Activated CD4-positive, alpha-beta T cell treated with anti-CD3 and anti-CD28 coated beads for 24 hours (primary cell): ENCODE measurements at regions not wholly inside any gene's neighbourhood (a gene's known extent, or its start where the extent isn't known, plus 50 kb on each side); places are given as distances from the start of the nearest gene placed in this dataset.
"Not testable (repeated sequence)": the region's sequence is repeated elsewhere in the genome, so short reads cannot be mapped to it uniquely, and the experiment has no call there.

Source experiments
- DNase-seq, 2 donors: peaks; one replicate each; pipeline ENCODE4 v3.0.0-alpha.2; 2020; ENCODE audit warnings: low read depth in 2 of 2

DNA sequence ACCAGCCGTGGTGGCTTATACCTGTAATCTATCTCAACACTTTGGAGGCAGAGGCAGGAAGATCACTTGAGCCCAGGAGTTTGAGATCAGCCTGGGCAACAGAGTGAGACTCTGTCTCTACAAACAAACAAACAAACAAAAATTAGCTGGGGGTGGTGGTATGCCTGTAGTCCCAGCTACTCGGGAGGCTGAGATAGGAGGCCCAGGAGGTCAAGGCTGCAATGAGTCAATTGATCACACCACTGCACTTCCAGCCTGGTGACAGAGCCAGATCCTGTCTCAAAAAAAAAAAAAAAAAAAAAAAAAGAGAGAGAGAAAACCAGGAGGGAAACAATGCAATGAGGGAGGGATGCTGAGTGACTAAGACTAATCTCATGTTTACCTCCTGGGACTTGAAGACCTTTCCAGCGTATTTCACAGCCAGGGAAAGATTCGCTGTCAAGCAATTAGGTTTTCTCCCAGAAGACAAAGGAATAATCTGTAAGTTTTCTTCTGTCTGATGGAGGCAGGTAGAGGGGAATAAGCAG lies 51.1 kb upstream of the MIER3 start:
- DNase-seq = no peak

DNA sequence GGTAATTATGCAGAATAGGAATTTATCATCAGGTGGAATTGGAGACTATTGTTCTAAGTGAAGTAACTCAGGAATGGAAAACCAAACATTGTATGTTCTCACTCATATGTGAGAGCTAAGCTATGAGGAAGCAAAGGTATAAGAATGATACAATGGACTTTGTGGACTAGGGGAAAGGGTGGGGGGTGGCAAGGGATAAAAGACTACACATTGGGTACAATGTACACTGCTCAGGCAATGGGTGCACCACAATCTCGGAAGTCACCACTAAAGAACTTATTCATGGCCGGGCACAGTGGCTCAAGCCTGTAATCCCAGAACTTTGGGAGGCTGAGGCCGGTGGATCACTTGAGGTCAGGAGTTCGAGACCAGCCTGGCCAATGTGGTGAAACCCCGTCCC lies 51.6 kb upstream of the MIER3 start:
- not testable (repeated sequence) for DNase-seq

DNA sequence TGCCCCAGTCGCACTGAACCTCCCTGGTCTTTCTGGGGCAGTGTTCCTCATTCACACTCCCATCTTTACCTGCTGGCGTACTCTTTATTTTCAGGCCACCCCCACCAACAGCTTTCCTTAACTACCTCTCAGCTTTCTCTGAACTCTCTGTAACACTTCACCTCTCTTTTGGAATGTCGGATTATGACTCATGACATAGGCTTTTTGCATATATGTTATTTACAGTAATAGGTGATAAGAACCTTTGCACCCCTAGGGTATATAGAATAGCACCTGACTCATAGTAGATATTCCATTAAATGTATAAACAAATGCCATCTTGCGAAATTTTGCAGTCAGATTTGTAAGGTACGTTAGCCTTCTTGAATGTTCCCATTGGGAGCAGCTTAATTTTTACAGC lies 52.9 kb upstream of the MIER3 start:
- DNase-seq = no peak

DNA sequence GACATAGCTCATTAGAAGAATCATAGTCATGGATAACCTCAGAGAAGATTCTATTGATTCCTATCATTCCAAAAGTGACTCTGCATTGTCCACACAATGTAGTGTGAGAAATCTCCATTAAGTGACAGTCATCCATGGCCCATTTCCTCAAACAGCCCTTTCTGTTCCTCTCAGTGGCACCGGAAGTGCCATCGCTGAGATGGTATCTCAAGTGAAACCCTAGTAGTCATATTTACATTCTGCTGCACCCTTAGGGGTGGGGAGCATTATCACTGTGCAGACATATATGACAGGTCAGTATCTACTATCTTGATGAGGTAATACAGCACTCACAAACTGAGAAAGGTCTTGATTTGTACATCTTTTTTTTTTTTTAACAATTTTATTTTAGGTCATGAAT lies 55.4 kb upstream of the MIER3 start:
- DNase-seq = no peak

DNA sequence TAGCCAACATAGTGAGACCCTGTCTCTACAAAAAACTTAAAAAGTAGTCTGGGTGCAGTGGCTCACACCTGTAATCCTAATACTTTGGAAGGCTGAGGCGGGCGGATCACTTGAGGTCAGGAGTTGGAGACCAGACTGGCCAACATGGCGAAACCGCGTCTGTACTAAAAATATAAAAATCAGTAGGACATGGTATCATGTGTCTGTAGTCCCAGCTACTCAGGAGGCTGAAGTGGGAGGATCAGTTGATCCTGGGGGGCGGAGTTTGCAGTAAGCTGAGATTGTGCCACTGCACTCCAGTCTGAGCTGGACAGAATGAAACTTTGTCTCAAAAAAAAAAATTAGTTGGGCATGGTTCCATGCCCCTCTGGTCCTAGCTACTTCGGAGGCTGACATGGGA lies 57.9 kb upstream of the MIER3 start:
- no peak for DNase-seq

DNA sequence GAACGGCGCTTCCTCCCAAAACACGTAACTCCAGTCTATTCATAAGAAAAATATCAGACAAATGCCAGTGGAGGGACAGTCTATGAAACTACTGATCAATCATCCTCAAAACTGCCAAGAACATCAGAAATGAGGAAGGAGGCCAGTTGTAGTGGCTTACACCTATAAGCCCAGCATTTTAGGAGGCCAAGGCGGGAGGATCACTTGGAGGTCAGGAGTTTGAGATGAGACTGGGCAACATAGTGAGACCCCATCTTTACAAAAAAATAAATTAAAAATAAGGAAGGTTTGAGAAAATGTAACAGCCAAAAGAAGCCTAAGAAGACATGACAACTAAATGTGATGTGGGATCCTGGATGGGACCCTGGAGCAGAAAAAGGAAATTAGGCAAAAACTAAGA lies 58.9 kb upstream of the MIER3 start:
- DNase-seq = no peak

DNA sequence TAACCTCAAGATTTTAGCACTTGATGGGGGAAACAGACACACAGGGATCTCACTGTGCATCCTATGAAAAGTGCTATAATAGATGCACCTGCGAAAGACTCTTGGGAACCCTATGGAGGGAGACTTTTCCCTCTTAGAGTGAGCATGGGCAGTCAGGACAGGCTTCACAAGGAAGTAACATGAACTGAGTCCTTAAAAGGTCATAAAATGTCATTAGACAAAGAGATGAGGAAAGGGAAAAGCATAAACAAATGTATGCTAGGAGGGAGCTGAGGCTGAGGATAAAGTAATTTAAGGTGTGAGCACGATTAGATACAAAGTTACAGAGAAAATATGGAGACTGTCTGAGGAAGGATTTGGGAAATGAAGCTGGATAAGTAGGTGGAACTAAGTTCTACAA lies 60.6 kb upstream of the MIER3 start:
- no peak for DNase-seq

DNA sequence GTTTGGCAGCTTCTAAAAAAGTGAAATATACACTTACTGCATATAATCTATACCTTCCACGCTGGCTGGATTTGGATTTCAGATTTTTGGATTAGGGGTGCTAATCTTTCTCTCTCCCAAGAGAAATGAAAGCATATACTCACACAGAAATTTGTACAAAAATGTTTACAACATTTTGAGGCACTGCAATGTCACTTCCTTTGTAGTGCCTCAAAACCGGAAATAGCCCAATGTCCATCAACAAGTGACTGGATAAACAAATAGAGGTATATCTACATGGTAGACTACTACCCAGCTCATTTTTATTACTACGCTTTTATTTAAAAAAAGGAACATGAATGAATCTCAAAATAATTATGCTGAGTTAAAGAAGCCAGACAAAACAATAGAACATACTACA lies 74.0 kb upstream of the MIER3 start:
- no peak for DNase-seq

DNA sequence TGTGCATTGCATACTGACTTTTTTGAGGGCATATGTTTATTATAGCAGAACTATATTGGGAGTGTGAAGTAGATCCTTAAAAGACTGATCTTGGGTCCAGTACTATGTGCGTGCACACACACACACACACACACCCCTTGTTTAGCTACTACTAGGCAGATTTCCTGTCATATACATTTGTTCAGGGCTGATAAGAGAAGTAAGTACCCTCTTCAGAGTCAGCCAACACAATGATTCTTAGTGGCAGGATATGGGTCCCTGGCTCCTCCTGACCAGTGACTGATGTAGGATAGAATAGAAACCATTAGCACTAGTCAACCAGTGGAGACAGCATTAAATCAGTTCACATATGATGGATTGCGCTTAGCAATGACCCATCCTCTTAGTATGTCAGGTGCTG lies 76.2 kb upstream of the MIER3 start:
- DNase-seq = no peak

DNA sequence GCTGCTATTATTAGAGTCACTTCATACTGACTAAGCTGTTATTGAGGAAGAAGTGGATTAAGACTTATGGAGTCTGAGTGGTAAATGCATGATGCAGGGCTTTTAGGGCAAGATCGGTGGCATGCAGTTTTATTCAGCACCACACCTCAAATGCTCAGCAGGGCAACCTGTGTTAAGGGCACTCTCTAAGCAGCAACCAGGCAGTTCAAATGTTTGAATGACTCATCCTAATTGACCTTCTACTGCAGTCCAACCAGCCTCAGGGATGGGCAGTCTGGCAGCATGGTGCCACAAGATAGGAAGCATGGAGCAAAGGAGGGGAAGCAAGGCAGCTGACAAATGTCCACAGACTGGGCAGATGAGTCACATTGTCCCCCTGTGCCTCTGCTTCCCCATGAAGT lies 80.2 kb upstream of the MIER3 start:
- no peak for DNase-seq

DNA sequence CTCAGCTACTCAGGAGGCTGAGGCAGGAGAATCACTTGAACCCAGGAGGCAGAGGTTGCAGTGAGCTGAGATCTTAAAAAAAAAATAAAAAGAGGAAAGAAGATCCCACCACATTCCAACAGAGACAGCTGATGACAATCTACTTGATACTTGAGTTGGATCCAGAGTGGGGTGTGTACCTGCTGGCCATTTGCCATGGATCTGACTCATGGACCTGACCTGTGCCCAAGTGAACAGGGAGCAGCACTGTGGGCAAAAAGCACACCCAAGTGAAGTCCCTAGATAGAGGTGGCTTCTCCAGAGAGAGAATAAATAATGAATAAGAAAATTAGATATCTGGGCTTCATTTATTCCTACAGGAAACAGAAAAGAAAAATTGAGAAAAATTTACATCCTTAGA lies 81.2 kb upstream of the MIER3 start:
- DNase-seq = no peak

DNA sequence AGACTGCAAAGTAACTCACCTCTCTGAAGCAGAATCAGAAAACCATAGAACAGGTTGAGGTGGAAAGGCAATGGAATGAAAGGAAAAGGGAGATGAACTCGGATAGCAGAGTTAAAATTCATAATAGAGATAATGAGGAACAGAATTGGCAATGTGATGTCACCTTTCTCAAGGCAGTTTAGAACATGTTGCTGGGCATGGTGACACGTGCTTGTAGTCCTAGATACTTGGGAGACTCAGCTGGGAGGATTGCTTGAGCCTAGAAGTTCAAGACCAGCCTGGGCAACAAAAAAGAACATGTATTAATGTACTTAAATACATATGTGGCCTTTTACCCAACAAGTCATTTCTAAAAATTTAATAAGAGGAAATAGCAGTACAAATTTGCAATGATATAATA lies 81.6 kb upstream of the MIER3 start:
- no peak for DNase-seq

DNA sequence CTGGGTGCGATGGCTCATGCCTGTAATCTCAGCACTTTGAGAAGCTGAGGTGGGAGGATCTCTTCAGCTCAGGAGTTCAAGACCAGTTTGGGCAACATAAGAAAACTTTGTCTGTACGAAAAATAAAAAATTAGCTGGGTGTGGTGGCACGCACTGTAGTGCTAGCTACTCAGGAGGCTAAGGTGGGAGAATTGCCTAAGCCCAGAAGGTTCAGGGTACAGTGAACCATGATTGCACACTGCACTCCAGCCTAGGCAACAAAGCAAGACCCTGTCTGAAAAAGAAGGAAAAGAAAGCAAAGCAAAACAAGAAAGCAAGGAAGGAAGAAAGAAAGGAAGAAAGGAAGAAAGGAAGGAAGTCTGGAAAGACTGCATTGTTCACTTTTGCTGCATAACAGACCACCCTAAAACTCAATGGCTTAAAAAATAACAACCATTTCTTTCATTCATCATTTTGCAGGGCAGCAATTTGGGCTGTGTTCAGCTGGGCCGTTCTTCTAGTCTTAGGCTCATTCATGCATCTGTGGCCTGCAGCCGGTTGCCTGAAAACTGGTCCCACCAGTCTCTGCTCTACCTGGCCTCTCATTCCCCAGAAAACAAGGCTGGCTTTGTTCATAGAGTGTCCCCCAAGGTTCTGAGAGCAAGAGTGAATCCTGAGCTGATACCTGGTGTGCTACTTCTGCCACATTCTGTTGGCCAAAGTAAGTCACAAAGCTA lies 82.4 kb upstream of the MIER3 start:
- no peak for DNase-seq

DNA sequence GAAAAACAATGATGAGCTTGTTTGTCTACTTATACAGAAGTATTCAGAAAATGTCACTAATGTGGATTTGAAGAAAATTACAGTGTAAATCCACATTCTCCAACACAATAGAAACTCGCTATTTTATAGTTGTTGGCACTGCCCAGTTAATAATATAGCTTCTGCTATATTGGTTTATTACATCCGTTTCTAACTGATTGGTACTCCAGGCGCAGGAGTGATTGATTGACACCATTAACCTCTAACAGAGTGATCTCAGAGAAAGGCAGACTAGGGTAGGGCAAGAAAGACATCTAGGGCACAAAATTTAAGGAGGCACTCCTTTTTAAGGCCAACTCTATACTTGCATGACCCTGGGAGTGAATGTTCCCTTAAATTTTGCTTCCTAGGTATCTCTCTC lies 84.0 kb upstream of the MIER3 start:
- no peak for DNase-seq

DNA sequence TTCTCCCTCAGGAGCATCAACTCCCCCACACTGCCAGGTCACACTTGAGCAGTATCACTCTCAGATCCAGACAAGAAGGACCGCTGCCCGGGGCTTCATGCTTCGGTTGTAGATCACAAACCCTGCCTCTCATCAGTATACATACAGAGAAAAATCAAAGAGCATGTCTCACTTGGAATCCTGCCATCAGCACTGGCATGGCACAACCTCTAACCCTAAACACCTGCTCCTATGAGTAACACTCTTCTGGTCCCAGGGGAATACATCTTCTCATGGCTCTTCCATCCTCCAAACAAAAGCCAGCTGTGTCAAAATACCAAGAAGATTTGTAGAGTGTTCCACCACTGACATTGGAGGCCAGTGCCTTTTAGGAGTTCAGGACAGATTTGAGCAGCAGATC lies 84.8 kb upstream of the MIER3 start:
- DNase-seq = no peak

DNA sequence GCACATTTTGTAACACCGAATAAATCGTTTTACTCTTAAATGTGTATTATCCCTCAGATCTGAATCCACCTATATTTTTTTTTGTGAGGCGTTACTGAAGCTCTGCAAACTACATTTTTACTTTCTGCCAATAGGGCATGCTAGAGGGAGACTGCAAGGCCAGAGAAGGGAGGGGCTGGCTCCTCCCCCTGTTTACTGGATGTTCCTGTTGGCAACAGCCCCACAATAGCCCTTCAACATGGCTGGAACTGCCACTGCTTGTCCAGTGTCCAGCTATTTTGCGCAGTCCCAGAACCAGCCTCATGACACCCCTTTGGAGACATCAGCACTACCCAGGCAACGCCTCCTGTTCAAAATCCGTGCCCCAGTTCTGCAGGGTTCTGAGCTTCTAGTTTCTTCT lies 85.4 kb upstream of the MIER3 start:
- DNase-seq = no peak

DNA sequence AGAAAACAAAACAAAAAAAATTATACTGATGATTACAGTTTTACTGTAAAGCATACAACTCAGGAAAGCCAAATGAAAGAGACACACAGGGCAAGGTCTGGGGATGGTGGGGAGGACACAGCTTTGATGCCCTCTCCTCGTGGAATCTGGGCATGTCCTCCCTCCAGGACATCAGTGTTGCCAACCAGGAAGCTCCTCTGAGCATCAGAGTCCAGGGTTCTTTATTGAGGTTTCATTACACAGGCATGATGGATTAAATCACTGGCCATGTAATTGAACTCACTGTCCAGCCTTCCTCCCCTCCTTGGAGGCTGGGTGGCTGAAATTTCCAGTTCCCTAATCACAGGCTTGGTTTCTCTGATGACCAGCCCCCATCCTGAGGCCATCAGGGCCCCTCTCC lies 89.6 kb upstream of the MIER3 start:
- no peak for DNase-seq

DNA sequence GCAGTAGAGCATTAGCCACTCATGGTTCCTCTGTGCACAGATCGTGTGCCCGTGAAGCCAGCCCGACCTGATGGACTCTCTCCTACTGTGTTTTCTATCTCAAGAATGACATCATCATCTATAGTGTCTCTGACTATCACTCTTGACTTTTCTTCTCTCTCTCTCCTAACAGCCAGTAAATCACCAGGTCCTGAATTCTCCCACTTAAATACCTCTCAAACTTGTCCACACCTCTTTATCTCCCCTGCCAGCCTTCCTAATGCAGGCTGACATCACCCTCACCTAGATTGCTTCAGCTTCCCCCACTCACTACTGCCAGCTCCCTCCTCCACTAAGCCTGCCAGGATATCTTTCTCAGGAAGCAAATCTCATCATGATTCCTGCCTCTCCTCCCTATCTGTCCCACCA lies 90.6 kb upstream of the MIER3 start:
- DNase-seq = no peak

DNA sequence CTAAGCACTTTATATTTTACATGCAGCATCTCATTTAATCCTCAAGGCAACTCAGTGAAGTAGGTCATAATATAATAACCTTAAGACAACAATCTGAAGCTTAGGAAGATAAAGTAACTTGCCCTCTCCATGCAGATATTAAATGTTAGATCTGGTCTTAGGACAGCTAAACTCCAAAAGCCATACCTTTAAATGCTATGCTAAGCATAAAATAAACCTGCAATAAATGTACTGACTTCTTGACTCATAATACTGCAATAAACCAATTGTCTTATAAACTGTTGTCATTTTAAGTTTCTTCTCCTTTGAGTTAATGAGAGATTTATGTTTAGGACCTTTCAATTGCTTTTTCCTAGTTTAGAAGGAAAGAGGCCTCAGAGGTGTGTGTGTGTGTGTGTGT lies 102.2 kb upstream of the MIER3 start:
- DNase-seq = no peak

DNA sequence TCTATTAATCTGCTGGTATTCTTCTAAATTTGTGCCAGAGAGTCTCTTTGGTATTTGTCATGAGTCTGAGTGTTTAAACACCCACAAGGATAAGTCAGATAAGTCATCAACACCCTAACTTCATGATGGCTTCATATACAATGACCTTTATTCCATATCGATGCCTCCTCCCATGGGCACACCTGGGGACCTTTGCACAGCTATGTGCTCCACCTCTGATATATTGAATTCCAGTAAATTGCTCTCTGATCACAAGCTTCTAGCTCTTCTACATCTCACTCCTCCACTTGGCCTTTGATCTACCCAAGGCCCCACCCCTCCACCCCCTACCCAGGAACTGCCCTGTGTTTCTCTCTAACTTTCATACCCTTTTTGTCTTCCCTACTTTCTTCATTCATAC lies 102.7 kb upstream of the MIER3 start:
- DNase-seq = no peak

DNA sequence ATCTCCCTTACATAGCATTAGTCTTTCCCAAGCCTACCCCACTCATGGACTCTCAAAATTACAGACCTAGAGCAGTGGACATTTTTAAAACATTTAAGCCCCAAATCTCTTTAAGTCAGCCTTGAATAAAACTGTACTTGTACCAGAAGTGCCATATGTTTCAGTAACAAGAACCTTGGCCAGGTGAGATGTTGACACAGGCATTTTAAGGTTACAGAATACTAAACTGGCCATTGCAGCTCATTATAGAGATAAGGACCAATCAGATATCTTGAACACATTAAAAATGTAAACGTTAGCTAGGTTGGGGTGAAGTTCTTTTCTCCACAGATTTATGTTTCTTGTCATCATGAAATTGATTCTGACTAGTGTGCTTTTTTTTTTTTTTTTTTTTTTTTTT lies 103.8 kb upstream of the MIER3 start:
- no peak for DNase-seq

DNA sequence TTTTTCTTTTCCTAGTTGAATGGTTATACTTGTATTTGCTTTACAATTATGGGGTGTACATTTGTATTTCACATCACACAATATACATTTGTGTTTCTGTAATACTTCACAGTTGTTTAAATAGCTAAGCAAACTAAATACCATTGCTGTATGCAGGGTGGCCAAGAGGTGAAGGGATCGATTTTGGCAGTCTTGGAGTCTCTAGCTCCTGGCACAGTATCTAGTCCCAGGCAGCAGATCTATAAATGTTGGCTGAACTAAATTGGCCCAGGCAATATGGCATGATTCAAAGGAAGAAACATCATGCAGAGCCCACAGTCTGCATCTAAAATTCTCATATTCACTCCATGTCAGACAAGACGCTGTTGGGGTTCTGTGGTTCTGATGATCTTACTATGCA lies 110.1 kb upstream of the GPBP1 start:
- DNase-seq = no peak

DNA sequence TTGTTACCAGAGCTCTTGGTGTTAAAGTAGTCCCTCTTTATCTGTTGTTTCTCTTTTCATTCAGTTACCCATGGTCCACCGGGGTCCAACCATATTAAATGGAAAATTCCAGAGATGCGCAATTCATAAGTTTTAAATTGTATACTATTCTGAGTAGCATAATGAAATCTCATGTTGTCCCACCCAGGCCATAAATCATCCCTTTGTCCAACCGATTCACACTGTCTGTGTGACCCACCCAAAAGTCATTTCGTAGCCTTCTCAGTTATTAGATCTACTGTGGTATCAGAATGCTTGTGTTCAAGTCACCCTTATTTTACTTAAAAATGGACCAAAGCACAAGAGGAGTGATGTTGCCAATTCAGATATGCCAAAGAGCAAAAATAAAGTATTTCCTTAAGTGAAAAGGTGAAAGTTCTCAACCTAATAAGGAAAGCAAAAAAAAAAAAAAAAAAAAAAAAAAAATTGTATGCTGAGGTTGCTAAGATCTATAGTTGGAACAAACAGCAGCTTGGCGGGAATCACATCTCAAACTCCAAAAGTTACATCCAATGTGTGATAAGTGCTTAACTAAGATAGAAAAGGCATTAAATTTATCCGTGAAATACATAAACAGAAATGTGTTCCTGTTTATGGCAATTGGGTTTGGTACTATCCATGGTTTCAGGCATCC lies 106.8 kb upstream of the GPBP1 start:
- no peak for DNase-seq

DNA sequence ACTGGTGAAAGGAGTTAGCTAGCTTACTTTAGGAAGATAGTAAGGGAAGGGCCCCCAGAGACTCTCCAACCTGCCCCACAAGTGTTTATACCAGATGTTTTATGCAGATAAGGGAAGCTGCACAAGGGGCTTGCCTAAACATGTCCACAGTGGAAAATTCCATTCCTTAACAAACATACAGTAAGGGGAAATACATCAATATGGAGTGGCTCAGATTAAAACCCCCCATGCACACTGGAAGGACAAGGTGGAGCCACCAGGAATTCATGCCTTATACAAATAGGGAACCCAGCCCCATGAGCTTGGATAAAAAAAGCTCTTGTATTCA lies 106.3 kb upstream of the GPBP1 start:
- no peak for DNase-seq
